H9 (cell line): ENCODE measurements at regions not wholly inside any gene's neighbourhood (a gene's known extent, or its start where the extent isn't known, plus 50 kb on each side); places are given as distances from the start of the nearest gene placed in this dataset.

Source experiments
- DNase-seq: peaks from one replicate; pipeline ENCODE4 v3.0.0-alpha.2; 2017
- H2AFZ ChIP-seq: one replicate; pipeline ENCODE4 v1.6.1; 2013; ENCODE audit warnings: mild to moderate bottlenecking, low read length, control low read depth, moderate library complexity
- H2AK5ac ChIP-seq: 2 replicates; pipeline ENCODE4 v1.6.1; 2013; ENCODE audit warnings: low read length, control low read depth, mixed read lengths; ENCODE audit not compliant: insufficient read length
- H2BK120ac ChIP-seq: one replicate; pipeline ENCODE4 v1.6.1; 2013; ENCODE audit warnings: low read depth, mild to moderate bottlenecking, low read length, control low read depth, inconsistent platforms; ENCODE audit not compliant: poor library complexity, severe bottlenecking
- H2BK12ac ChIP-seq: 2 replicates; pipeline ENCODE4 v1.6.1; 2013; ENCODE audit warnings: low read length, control low read depth, mixed read lengths, low read depth; ENCODE audit not compliant: insufficient read length
- H2BK15ac ChIP-seq: 2 replicates; pipeline ENCODE4 v1.6.1; 2013; ENCODE audit warnings: low read depth, low read length, control low read depth
- H2BK20ac ChIP-seq: one replicate; pipeline ENCODE4 v1.6.1; 2013; ENCODE audit warnings: low read depth, mild to moderate bottlenecking, low read length, control low read depth, inconsistent platforms; ENCODE audit not compliant: poor library complexity, severe bottlenecking
- H2BK5ac ChIP-seq: 2 replicates; pipeline ENCODE4 v1.6.1; 2013; ENCODE audit warnings: low read length, control low read depth, mixed read lengths; ENCODE audit not compliant: insufficient read length
- H3K14ac ChIP-seq: 2 replicates; pipeline ENCODE4 v1.6.1; 2013; ENCODE audit warnings: low read length, control low read depth; ENCODE audit not compliant: insufficient read depth
- H3K18ac ChIP-seq: 2 replicates; pipeline ENCODE4 v1.6.1; 2013; ENCODE audit warnings: low read depth, mild to moderate bottlenecking, mixed read lengths, low read length, control low read depth; ENCODE audit not compliant: insufficient read length
- H3K23ac ChIP-seq: 2 replicates; pipeline ENCODE4 v1.6.1; 2013; ENCODE audit warnings: low read length, control low read depth, mixed read lengths, low read depth; ENCODE audit not compliant: insufficient read length
- H3K23me2 ChIP-seq: 2 replicates; pipeline ENCODE4 v1.6.1; 2013; ENCODE audit warnings: low read depth, mild to moderate bottlenecking, mixed read lengths, low read length, control low read depth; ENCODE audit not compliant: insufficient read length, poor library complexity, severe bottlenecking
- H3K27ac ChIP-seq: 2 replicates; pipeline ENCODE4 v1.5.1; 2013; ENCODE audit warnings: low read length, control low read depth, mixed read lengths, low read depth; ENCODE audit not compliant: insufficient read length
- H3K27me3 ChIP-seq: 2 replicates; pipeline ENCODE4 v1.6.1; 2013; ENCODE audit warnings: low read length, control low read depth, inconsistent platforms; ENCODE audit not compliant: insufficient read depth
- H3K4ac ChIP-seq: 2 replicates; pipeline ENCODE4 v1.6.1; 2013; ENCODE audit warnings: low read depth, mild to moderate bottlenecking, control low read depth, inconsistent platforms, low read length, moderate library complexity
- H3K4me1 ChIP-seq: 2 replicates; pipeline ENCODE4 v1.6.1; 2013; ENCODE audit warnings: low read length, control low read depth, inconsistent platforms; ENCODE audit not compliant: insufficient read depth
- H3K4me2 ChIP-seq: 2 replicates; pipeline ENCODE4 v1.6.1; 2013; ENCODE audit warnings: low read length, control low read depth, mixed read lengths; ENCODE audit not compliant: insufficient read length, insufficient read depth
- H3K56ac ChIP-seq: 2 replicates; pipeline ENCODE4 v1.6.1; 2013; ENCODE audit warnings: low read depth, mild to moderate bottlenecking, mixed read lengths, low read length, control low read depth; ENCODE audit not compliant: insufficient read length
- H3K79me1 ChIP-seq: 2 replicates; pipeline ENCODE4 v1.6.1; 2013; ENCODE audit warnings: low read depth, mild to moderate bottlenecking, moderate library complexity, low read length, control low read depth, inconsistent platforms; ENCODE audit not compliant: insufficient read depth, poor library complexity, severe bottlenecking
- H3K79me2 ChIP-seq: 2 replicates; pipeline ENCODE4 v1.6.1; 2013; ENCODE audit warnings: low read length, control low read depth, inconsistent platforms; ENCODE audit not compliant: insufficient read depth
- H3K9ac ChIP-seq: 2 replicates; pipeline ENCODE4 v1.6.1; 2013; ENCODE audit warnings: low read length, control low read depth, mixed read lengths; ENCODE audit not compliant: insufficient read length; ENCODE audit errors: extremely low read depth
- H3K9me3 ChIP-seq: one replicate; pipeline ENCODE4 v1.6.1; 2013; ENCODE audit warnings: low read depth, low read length, inconsistent platforms; ENCODE audit not compliant: control insufficient read depth
- H3T11ph ChIP-seq: one replicate; pipeline ENCODE4 v1.6.1; 2013; ENCODE audit warnings: mild to moderate bottlenecking, low read length, control low read depth, inconsistent platforms
- H4K20me1 ChIP-seq: one replicate; pipeline ENCODE4 v1.6.1; 2013; ENCODE audit not compliant: control insufficient read depth, insufficient read length, insufficient read depth
- H4K5ac ChIP-seq: 2 replicates; pipeline ENCODE4 v1.6.1; 2013; ENCODE audit warnings: low read depth, mild to moderate bottlenecking, mixed read lengths, low read length, control low read depth; ENCODE audit not compliant: insufficient read length
- H4K8ac ChIP-seq: replicated peaks from 2 replicates; pipeline ENCODE4 v1.6.1; 2013; ENCODE audit warnings: low read length, control low read depth, mixed read lengths, low read depth; ENCODE audit not compliant: insufficient read length
- H4K91ac ChIP-seq: 2 replicates; pipeline ENCODE4 v1.6.1; 2013; ENCODE audit warnings: low read depth, mild to moderate bottlenecking, moderate library complexity, mixed read lengths, low read length, control low read depth; ENCODE audit not compliant: insufficient read length
- H3K27ac Mint-ChIP-seq, 3 experiments: 2 replicates in 2 of 3; 3 replicates in 1 of 3; pipeline ENCODE4 v1.8.0; 2020 to 2021; ENCODE audit warnings: mixed read lengths in 3 of 3, mild to moderate bottlenecking in 1 of 3, moderate library complexity in 1 of 3
- H3K27me3 Mint-ChIP-seq: 2 replicates; pipeline ENCODE4 v1.8.0; 2021; ENCODE audit warnings: low read depth, mild to moderate bottlenecking, moderate library complexity, mixed read lengths
- H3K36me3 Mint-ChIP-seq, 3 experiments: 2 replicates in 2 of 3; 3 replicates in 1 of 3; pipeline ENCODE4 v1.8.0; 2020 to 2021; ENCODE audit warnings: low read depth in 3 of 3, mixed read lengths in 3 of 3; ENCODE audit not compliant: insufficient read depth in 1 of 3
- H3K4me1 Mint-ChIP-seq, 2 experiments: 2 replicates each; pipeline ENCODE4 v1.8.0; 2020; ENCODE audit warnings: mixed read lengths in 2 of 2
- H3K4me3 Mint-ChIP-seq, 2 experiments: 2 replicates in 1 of 2; 3 replicates in 1 of 2; pipeline ENCODE4 v1.8.0; 2020 to 2021; ENCODE audit warnings: mild to moderate bottlenecking in 2 of 2, mixed read lengths in 2 of 2, moderate library complexity in 1 of 2
- H3K9me3 Mint-ChIP-seq, 2 experiments: 2 replicates in 1 of 2; 3 replicates in 1 of 2; pipeline ENCODE4 v1.8.0; 2020; ENCODE audit warnings: mild to moderate bottlenecking in 2 of 2, mixed read lengths in 2 of 2, moderate library complexity in 1 of 2
- CTCF ChIP-seq: fragments of 200-600 bp; sonication (generic); conservative IDR thresholded peaks from 3 replicates; pipeline ENCODE4 v1.8.0; 2021; ENCODE audit warnings: antibody characterized with exemption, mild to moderate bottlenecking
- WGBS: extraction: QIAGEN DNeasy Blood & Tissue Kit; methylation state at CpG from one replicate; pipeline ENCODE4 v1.1.7; 2013; ENCODE audit warnings: missing lambda C conversion rate, low lambda C conversion rate, mixed read lengths; ENCODE audit not compliant: insufficient read length; ENCODE audit errors: extremely low coverage; 5-methylcytosine and 5-hydroxymethylcytosine counted together

- peaks cover 8 to 16% of the 10 kb centered on the region in 2 experiments for H3K4me1 Mint-ChIP-seq
- no peaks in the 10 kb centered on the region for H3K27me3 ChIP-seq
- no peak overlapping the region for H3K14ac ChIP-seq
- H3K9ac ChIP-seq = no peak overlapping the region
- no peak overlapping the region for H2AFZ ChIP-seq
- no peak overlapping the region for H2BK5ac ChIP-seq
- no peak overlapping the region for H2BK12ac ChIP-seq
- no peak overlapping the region for H3K4me3 Mint-ChIP-seq
- H3K79me1 ChIP-seq = no peaks in the 10 kb centered on the region
- H2BK15ac ChIP-seq = no peak overlapping the region
- no peak overlapping the region for H3K4ac ChIP-seq
- no peak overlapping the region for H2BK20ac ChIP-seq
- no peak overlapping the region for H4K8ac ChIP-seq
- H4K20me1 ChIP-seq = no peaks in the 10 kb centered on the region
- H3K23me2 ChIP-seq = no peaks in the 10 kb centered on the region
- no peak for TF ChIP-seq CTCF
- no peak overlapping the region for H4K91ac ChIP-seq
- no peaks in the 10 kb centered on the region for H3K79me2 ChIP-seq
- no peaks in the 10 kb centered on the region for H3K36me3 Mint-ChIP-seq
- no peaks in the 10 kb centered on the region for H3K27me3 Mint-ChIP-seq
- H3K18ac ChIP-seq = no peak overlapping the region
- no peaks in the 10 kb centered on the region for H3K9me3 ChIP-seq
- no peak overlapping the region for H2AK5ac ChIP-seq
- DNase-seq = no peak
- no CpG with 5 or more reads among the region's 1 CpG for WGBS
- no peaks in the 10 kb centered on the region; the same call in 1 of the 2 replicates for H3K4me1 ChIP-seq
- no peak overlapping the region for H3T11ph ChIP-seq
- no peak overlapping the region for H2BK120ac ChIP-seq
- no peak overlapping the region for H3K56ac ChIP-seq
- no peaks in the 10 kb centered on the region for H3K9me3 Mint-ChIP-seq
- no peak overlapping the region for H3K27ac Mint-ChIP-seq
- no peak overlapping the region for H3K4me2 ChIP-seq
- H3K27ac ChIP-seq = no peak overlapping the region
- H3K23ac ChIP-seq = no peak overlapping the region
- H4K5ac ChIP-seq = no peak overlapping the region
These were observed 308.2 kb upstream of the CHORDC1 start for GRCh38 chr11:90531001-90531400.
